H9 (cell line): ENCODE measurements at regions not wholly inside any gene's neighbourhood (a gene's known extent, or its start where the extent isn't known, plus 50 kb on each side); places are given as distances from the start of the nearest gene placed in this dataset.

Source experiments
- DNase-seq: peaks from one replicate; pipeline ENCODE4 v3.0.0-alpha.2; 2017
- H2AFZ ChIP-seq: one replicate; pipeline ENCODE4 v1.6.1; 2013; ENCODE audit warnings: mild to moderate bottlenecking, low read length, control low read depth, moderate library complexity
- H2AK5ac ChIP-seq: 2 replicates; pipeline ENCODE4 v1.6.1; 2013; ENCODE audit warnings: low read length, control low read depth, mixed read lengths; ENCODE audit not compliant: insufficient read length
- H2BK120ac ChIP-seq: one replicate; pipeline ENCODE4 v1.6.1; 2013; ENCODE audit warnings: low read depth, mild to moderate bottlenecking, low read length, control low read depth, inconsistent platforms; ENCODE audit not compliant: poor library complexity, severe bottlenecking
- H2BK12ac ChIP-seq: 2 replicates; pipeline ENCODE4 v1.6.1; 2013; ENCODE audit warnings: low read length, control low read depth, mixed read lengths, low read depth; ENCODE audit not compliant: insufficient read length
- H2BK15ac ChIP-seq: 2 replicates; pipeline ENCODE4 v1.6.1; 2013; ENCODE audit warnings: low read depth, low read length, control low read depth
- H2BK20ac ChIP-seq: one replicate; pipeline ENCODE4 v1.6.1; 2013; ENCODE audit warnings: low read depth, mild to moderate bottlenecking, low read length, control low read depth, inconsistent platforms; ENCODE audit not compliant: poor library complexity, severe bottlenecking
- H2BK5ac ChIP-seq: 2 replicates; pipeline ENCODE4 v1.6.1; 2013; ENCODE audit warnings: low read length, control low read depth, mixed read lengths; ENCODE audit not compliant: insufficient read length
- H3K14ac ChIP-seq: 2 replicates; pipeline ENCODE4 v1.6.1; 2013; ENCODE audit warnings: low read length, control low read depth; ENCODE audit not compliant: insufficient read depth
- H3K18ac ChIP-seq: 2 replicates; pipeline ENCODE4 v1.6.1; 2013; ENCODE audit warnings: low read depth, mild to moderate bottlenecking, mixed read lengths, low read length, control low read depth; ENCODE audit not compliant: insufficient read length
- H3K23ac ChIP-seq: 2 replicates; pipeline ENCODE4 v1.6.1; 2013; ENCODE audit warnings: low read length, control low read depth, mixed read lengths, low read depth; ENCODE audit not compliant: insufficient read length
- H3K23me2 ChIP-seq: 2 replicates; pipeline ENCODE4 v1.6.1; 2013; ENCODE audit warnings: low read depth, mild to moderate bottlenecking, mixed read lengths, low read length, control low read depth; ENCODE audit not compliant: insufficient read length, poor library complexity, severe bottlenecking
- H3K27ac ChIP-seq: 2 replicates; pipeline ENCODE4 v1.5.1; 2013; ENCODE audit warnings: low read length, control low read depth, mixed read lengths, low read depth; ENCODE audit not compliant: insufficient read length
- H3K27me3 ChIP-seq: 2 replicates; pipeline ENCODE4 v1.6.1; 2013; ENCODE audit warnings: low read length, control low read depth, inconsistent platforms; ENCODE audit not compliant: insufficient read depth
- H3K4ac ChIP-seq: 2 replicates; pipeline ENCODE4 v1.6.1; 2013; ENCODE audit warnings: low read depth, mild to moderate bottlenecking, control low read depth, inconsistent platforms, low read length, moderate library complexity
- H3K4me1 ChIP-seq: 2 replicates; pipeline ENCODE4 v1.6.1; 2013; ENCODE audit warnings: low read length, control low read depth, inconsistent platforms; ENCODE audit not compliant: insufficient read depth
- H3K4me2 ChIP-seq: 2 replicates; pipeline ENCODE4 v1.6.1; 2013; ENCODE audit warnings: low read length, control low read depth, mixed read lengths; ENCODE audit not compliant: insufficient read length, insufficient read depth
- H3K56ac ChIP-seq: 2 replicates; pipeline ENCODE4 v1.6.1; 2013; ENCODE audit warnings: low read depth, mild to moderate bottlenecking, mixed read lengths, low read length, control low read depth; ENCODE audit not compliant: insufficient read length
- H3K79me1 ChIP-seq: 2 replicates; pipeline ENCODE4 v1.6.1; 2013; ENCODE audit warnings: low read depth, mild to moderate bottlenecking, moderate library complexity, low read length, control low read depth, inconsistent platforms; ENCODE audit not compliant: insufficient read depth, poor library complexity, severe bottlenecking
- H3K79me2 ChIP-seq: 2 replicates; pipeline ENCODE4 v1.6.1; 2013; ENCODE audit warnings: low read length, control low read depth, inconsistent platforms; ENCODE audit not compliant: insufficient read depth
- H3K9ac ChIP-seq: 2 replicates; pipeline ENCODE4 v1.6.1; 2013; ENCODE audit warnings: low read length, control low read depth, mixed read lengths; ENCODE audit not compliant: insufficient read length; ENCODE audit errors: extremely low read depth
- H3K9me3 ChIP-seq: one replicate; pipeline ENCODE4 v1.6.1; 2013; ENCODE audit warnings: low read depth, low read length, inconsistent platforms; ENCODE audit not compliant: control insufficient read depth
- H3T11ph ChIP-seq: one replicate; pipeline ENCODE4 v1.6.1; 2013; ENCODE audit warnings: mild to moderate bottlenecking, low read length, control low read depth, inconsistent platforms
- H4K20me1 ChIP-seq: one replicate; pipeline ENCODE4 v1.6.1; 2013; ENCODE audit not compliant: control insufficient read depth, insufficient read length, insufficient read depth
- H4K5ac ChIP-seq: 2 replicates; pipeline ENCODE4 v1.6.1; 2013; ENCODE audit warnings: low read depth, mild to moderate bottlenecking, mixed read lengths, low read length, control low read depth; ENCODE audit not compliant: insufficient read length
- H4K8ac ChIP-seq: replicated peaks from 2 replicates; pipeline ENCODE4 v1.6.1; 2013; ENCODE audit warnings: low read length, control low read depth, mixed read lengths, low read depth; ENCODE audit not compliant: insufficient read length
- H4K91ac ChIP-seq: 2 replicates; pipeline ENCODE4 v1.6.1; 2013; ENCODE audit warnings: low read depth, mild to moderate bottlenecking, moderate library complexity, mixed read lengths, low read length, control low read depth; ENCODE audit not compliant: insufficient read length
- H3K27ac Mint-ChIP-seq, 3 experiments: 2 replicates in 2 of 3; 3 replicates in 1 of 3; pipeline ENCODE4 v1.8.0; 2020 to 2021; ENCODE audit warnings: mixed read lengths in 3 of 3, mild to moderate bottlenecking in 1 of 3, moderate library complexity in 1 of 3
- H3K27me3 Mint-ChIP-seq: 2 replicates; pipeline ENCODE4 v1.8.0; 2021; ENCODE audit warnings: low read depth, mild to moderate bottlenecking, moderate library complexity, mixed read lengths
- H3K36me3 Mint-ChIP-seq, 3 experiments: 2 replicates in 2 of 3; 3 replicates in 1 of 3; pipeline ENCODE4 v1.8.0; 2020 to 2021; ENCODE audit warnings: low read depth in 3 of 3, mixed read lengths in 3 of 3; ENCODE audit not compliant: insufficient read depth in 1 of 3
- H3K4me1 Mint-ChIP-seq, 2 experiments: 2 replicates each; pipeline ENCODE4 v1.8.0; 2020; ENCODE audit warnings: mixed read lengths in 2 of 2
- H3K4me3 Mint-ChIP-seq, 2 experiments: 2 replicates in 1 of 2; 3 replicates in 1 of 2; pipeline ENCODE4 v1.8.0; 2020 to 2021; ENCODE audit warnings: mild to moderate bottlenecking in 2 of 2, mixed read lengths in 2 of 2, moderate library complexity in 1 of 2
- H3K9me3 Mint-ChIP-seq, 2 experiments: 2 replicates in 1 of 2; 3 replicates in 1 of 2; pipeline ENCODE4 v1.8.0; 2020; ENCODE audit warnings: mild to moderate bottlenecking in 2 of 2, mixed read lengths in 2 of 2, moderate library complexity in 1 of 2
- WGBS: extraction: QIAGEN DNeasy Blood & Tissue Kit; methylation state at CpG from one replicate; pipeline ENCODE4 v1.1.7; 2013; ENCODE audit warnings: missing lambda C conversion rate, low lambda C conversion rate, mixed read lengths; ENCODE audit not compliant: insufficient read length; ENCODE audit errors: extremely low coverage; 5-methylcytosine and 5-hydroxymethylcytosine counted together
- TF ChIP-seq, protein P1 (sequence below): fragments of 200-600 bp; sonication (generic); conservative IDR thresholded peaks from 3 replicates; pipeline ENCODE4 v1.8.0; 2021; ENCODE audit warnings: antibody characterized with exemption, mild to moderate bottlenecking

DNA sequence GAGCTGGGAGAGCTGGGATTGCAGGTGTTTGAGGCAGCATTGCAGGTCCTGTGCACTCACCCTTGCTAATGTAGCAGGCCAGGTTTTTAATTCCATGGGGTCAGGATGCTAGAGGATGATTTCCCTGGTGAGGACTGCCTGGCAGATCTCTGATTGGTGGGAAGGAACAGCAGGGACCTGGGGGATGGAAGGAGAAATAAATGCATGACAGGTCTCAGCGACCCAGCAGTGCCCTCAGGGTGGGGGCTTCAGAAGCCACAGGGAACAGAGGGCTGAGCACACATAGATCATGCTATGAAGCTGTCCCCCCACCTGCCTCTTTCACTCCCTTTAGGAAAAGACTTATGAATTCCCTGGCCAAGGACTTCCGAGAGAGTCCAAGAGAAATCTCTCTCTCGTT is 255.5 kb upstream of the N4BP1 start:
- H3K27me3 Mint-ChIP-seq = peaks cover 3% of the 10 kb centered on the region; the same call in 1 of the 2 replicates
- no peak for DNase-seq
- H3K4me3 Mint-ChIP-seq = no peak overlapping the region
- Histone ChIP-seq H4K8ac (no peak overlapping the region), H3K4me2 (no peak overlapping the region), H3K56ac (no peak overlapping the region), H3K4me1 (no peaks in the 10 kb centered on the region), H2BK120ac (no peak overlapping the region), H2BK12ac (no peak overlapping the region), H3K79me1 (no peaks in the 10 kb centered on the region), H3K27ac (no peak overlapping the region), H3K14ac (no peak overlapping the region), H3K23me2 (no peaks in the 10 kb centered on the region), H3T11ph (no peak overlapping the region), H2BK5ac (no peak overlapping the region), H3K4ac (no peak overlapping the region), H3K27me3 (no peaks in the 10 kb centered on the region), H3K9ac (no peak overlapping the region), H4K5ac (no peak overlapping the region), H2AK5ac (no peak overlapping the region), H3K9me3 (no peaks in the 10 kb centered on the region), H3K23ac (no peak overlapping the region), H2BK15ac (no peak overlapping the region), H3K79me2 (no peaks in the 10 kb centered on the region), H2BK20ac (no peak overlapping the region), H2AFZ (no peak overlapping the region), H4K20me1 (no peaks in the 10 kb centered on the region), H3K18ac (no peak overlapping the region), H4K91ac (no peak overlapping the region)
- H3K27ac Mint-ChIP-seq = no peak overlapping the region
- no CpG with 5 or more reads among the region's 3 CpGs for WGBS
- H3K4me1 Mint-ChIP-seq = peaks cover 5 to 12% of the 10 kb centered on the region in 2 experiments
- TF ChIP-seq, protein P1, sequence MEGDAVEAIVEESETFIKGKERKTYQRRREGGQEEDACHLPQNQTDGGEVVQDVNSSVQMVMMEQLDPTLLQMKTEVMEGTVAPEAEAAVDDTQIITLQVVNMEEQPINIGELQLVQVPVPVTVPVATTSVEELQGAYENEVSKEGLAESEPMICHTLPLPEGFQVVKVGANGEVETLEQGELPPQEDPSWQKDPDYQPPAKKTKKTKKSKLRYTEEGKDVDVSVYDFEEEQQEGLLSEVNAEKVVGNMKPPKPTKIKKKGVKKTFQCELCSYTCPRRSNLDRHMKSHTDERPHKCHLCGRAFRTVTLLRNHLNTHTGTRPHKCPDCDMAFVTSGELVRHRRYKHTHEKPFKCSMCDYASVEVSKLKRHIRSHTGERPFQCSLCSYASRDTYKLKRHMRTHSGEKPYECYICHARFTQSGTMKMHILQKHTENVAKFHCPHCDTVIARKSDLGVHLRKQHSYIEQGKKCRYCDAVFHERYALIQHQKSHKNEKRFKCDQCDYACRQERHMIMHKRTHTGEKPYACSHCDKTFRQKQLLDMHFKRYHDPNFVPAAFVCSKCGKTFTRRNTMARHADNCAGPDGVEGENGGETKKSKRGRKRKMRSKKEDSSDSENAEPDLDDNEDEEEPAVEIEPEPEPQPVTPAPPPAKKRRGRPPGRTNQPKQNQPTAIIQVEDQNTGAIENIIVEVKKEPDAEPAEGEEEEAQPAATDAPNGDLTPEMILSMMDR = no peak
- no peaks in the 10 kb centered on the region for H3K9me3 Mint-ChIP-seq
- no peaks in the 10 kb centered on the region for H3K36me3 Mint-ChIP-seq
